HG02642 (cell line): ENCODE measurements at regions not wholly inside any gene's neighbourhood (a gene's known extent, or its start where the extent isn't known, plus 50 kb on each side); places are given as distances from the start of the nearest gene placed in this dataset.

ENCODE experiments used
- ATAC-seq: cut with Tn5 transposase; IDR thresholded peaks from one replicate; pipeline ENCODE4 v1.9.1; 2021; ENCODE audit warnings: mild to moderate bottlenecking; ENCODE audit not compliant: unreplicated experiment, poor library complexity

GRCh38 chr5:8230868-8231267 is 361.9 kb downstream of the MTRR start:
- no peak for ATAC-seq

- no peak for ATAC-seq
Measured at GRCh38 chr5:8233479-8233878, 364.5 kb downstream of the MTRR start.

- ATAC-seq = no peak
Measured at GRCh38 chr5:8234179-8234770, 365.3 kb downstream of the MTRR start.

GRCh38 chr5:8238080-8238479 is 369.1 kb downstream of the MTRR start:
- no peak for ATAC-seq

GRCh38 chr5:8239198-8239597 is 370.2 kb downstream of the MTRR start:
- ATAC-seq = no peak

GRCh38 chr5:8239646-8240045 is 370.7 kb downstream of the MTRR start:
- no peak for ATAC-seq

- ATAC-seq = no peak
Measured at GRCh38 chr5:8241076-8241475, 372.1 kb downstream of the MTRR start.

- no peak for ATAC-seq
Measured at GRCh38 chr5:8241558-8241957, 372.6 kb downstream of the MTRR start.

- ATAC-seq = no peak
Measured at GRCh38 chr5:8247049-8247899, 378.3 kb downstream of the MTRR start.

GRCh38 chr5:8253376-8253775 is 384.4 kb downstream of the MTRR start:
- ATAC-seq = no peak

- ATAC-seq = no peak
Measured at GRCh38 chr5:8254674-8255073, 385.7 kb downstream of the MTRR start.

- no peak for ATAC-seq
Measured at GRCh38 chr5:8258801-8259200, 389.9 kb downstream of the MTRR start.

- no peak for ATAC-seq
Measured at GRCh38 chr5:8270246-8270645, 401.3 kb downstream of the MTRR start.

- no peak for ATAC-seq
Measured at GRCh38 chr5:8280711-8281363, 411.9 kb downstream of the MTRR start.

GRCh38 chr5:8288334-8288733 is 419.4 kb downstream of the MTRR start:
- ATAC-seq = no peak

- ATAC-seq = no peak
Measured at GRCh38 chr5:8288897-8289516, 420.1 kb downstream of the MTRR start.

- ATAC-seq = no peak
Measured at GRCh38 chr5:8289779-8290178, 420.8 kb downstream of the MTRR start.

GRCh38 chr5:8290721-8291120 is 421.8 kb downstream of the MTRR start:
- no peak for ATAC-seq

- ATAC-seq = no peak
Measured at GRCh38 chr5:8291641-8292040, 422.7 kb downstream of the MTRR start.

- ATAC-seq = no peak
Measured at GRCh38 chr5:8295141-8295540, 426.2 kb downstream of the MTRR start.

GRCh38 chr5:8299716-8300115 is 430.8 kb downstream of the MTRR start:
- no peak for ATAC-seq
